ENCODE measurements at regions not wholly inside any gene's neighbourhood (a gene's known extent, or its start where the extent isn't known, plus 50 kb on each side); places are given as distances from the start of the nearest gene placed in this dataset.
"Not testable (repeated sequence)": the region's sequence is repeated elsewhere in the genome, so short reads cannot be mapped to it uniquely, and the experiment has no call there.

GRCh38 chr14:43476822-43477221 is 1030.3 kb downstream of the FSCB start:
- H3K4me3 Mint-ChIP-seq: no peak overlapping the region
- intact Hi-C loops (cut with micrococcal nuclease): no loop called here
- no peak for DNase-seq
- H3K27me3 Mint-ChIP-seq: no peaks in the 10 kb centered on the region
- H3K4me1 Mint-ChIP-seq: no peaks in the 10 kb centered on the region
- H3K27ac Mint-ChIP-seq: no peak overlapping the region
- no peaks in the 10 kb centered on the region for H3K36me3 Mint-ChIP-seq (ENCODE audit: low read depth)
- H3K9me3 Mint-ChIP-seq: no peaks in the 10 kb centered on the region

DNA sequence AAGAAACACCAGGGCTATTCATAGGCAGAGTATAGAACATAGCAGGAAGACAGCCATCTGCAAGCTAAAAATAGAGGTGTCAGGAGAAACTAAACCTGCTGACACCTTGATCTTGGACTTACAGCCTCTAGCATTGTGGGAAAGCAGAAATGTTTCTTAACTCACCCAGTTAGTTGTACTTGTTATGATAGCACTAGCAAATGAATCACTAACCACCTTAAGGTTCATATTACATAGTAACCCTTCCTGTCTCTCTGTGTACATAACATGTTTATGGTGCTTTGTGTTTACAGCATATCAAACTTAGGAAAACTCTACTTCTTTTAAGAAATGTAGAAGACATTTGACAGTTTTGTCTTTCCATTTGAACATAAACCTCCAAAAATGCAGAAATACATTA is 1031.3 kb downstream of the FSCB start:
- H3K4me3 Mint-ChIP-seq: no peak overlapping the region
- H3K27ac Mint-ChIP-seq: no peak overlapping the region
- intact Hi-C loops (cut with micrococcal nuclease): no loop called here
- H3K36me3 Mint-ChIP-seq (ENCODE audit: low read depth): no peaks in the 10 kb centered on the region
- DNase-seq: no peak
- H3K27me3 Mint-ChIP-seq: no peaks in the 10 kb centered on the region
- no peaks in the 10 kb centered on the region for H3K4me1 Mint-ChIP-seq
- no peaks in the 10 kb centered on the region for H3K9me3 Mint-ChIP-seq

DNA sequence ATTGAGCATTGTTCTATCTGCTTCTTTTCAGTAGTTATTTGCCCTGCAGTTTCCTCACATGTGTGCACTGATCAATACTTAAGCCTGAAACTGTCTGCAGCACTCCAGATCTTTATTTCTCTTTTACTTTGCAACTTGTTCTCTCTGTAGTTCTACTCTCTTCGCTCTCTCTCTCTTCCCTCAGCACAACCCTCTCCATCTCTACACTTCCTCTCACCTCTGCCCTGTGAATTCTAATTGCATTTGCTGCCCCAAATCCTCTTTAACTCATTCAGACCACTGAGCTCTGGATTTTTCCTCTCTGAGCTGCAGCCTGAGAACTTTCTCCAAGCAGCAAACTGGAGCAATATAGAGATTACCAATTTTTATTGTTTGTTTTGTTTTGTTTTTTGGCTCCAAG is 1035.5 kb downstream of the FSCB start:
- Mint-ChIP-seq H3K36me3 (ENCODE audit: low read depth) (no peaks in the 10 kb centered on the region), H3K27me3 (no peaks in the 10 kb centered on the region), H3K9me3 (no peaks in the 10 kb centered on the region), H3K27ac (no peak overlapping the region), H3K4me1 (no peaks in the 10 kb centered on the region), H3K4me3 (no peak overlapping the region)
- intact Hi-C loops (cut with micrococcal nuclease): no loop called here
- no peak for DNase-seq

DNA sequence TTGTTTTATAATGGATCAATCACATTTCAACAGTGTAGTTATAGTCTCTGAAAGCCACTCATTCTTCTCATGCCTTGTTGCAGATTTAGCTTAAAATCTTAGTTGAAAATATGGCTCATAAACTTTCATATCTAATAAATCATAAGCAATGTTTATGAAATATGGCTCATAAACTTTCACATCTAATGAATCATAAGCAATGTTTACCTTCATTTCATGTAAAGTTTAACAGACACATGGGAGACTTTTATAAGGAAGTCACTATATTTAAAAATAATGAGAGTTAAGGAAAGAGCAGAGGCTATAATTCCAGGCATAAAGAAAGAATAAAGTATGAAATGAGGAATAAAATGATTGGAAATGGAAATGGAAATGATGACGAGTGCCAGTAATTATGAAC is 1042.1 kb downstream of the FSCB start:
- H3K4me3 Mint-ChIP-seq: no peak overlapping the region
- no peak for DNase-seq
- no peaks in the 10 kb centered on the region for H3K4me1 Mint-ChIP-seq
- intact Hi-C loops (cut with micrococcal nuclease): no loop called here
- no peaks in the 10 kb centered on the region for H3K36me3 Mint-ChIP-seq (ENCODE audit: low read depth)
- no peaks in the 10 kb centered on the region for H3K9me3 Mint-ChIP-seq
- H3K27ac Mint-ChIP-seq: no peak overlapping the region
- no peaks in the 10 kb centered on the region for H3K27me3 Mint-ChIP-seq

DNA sequence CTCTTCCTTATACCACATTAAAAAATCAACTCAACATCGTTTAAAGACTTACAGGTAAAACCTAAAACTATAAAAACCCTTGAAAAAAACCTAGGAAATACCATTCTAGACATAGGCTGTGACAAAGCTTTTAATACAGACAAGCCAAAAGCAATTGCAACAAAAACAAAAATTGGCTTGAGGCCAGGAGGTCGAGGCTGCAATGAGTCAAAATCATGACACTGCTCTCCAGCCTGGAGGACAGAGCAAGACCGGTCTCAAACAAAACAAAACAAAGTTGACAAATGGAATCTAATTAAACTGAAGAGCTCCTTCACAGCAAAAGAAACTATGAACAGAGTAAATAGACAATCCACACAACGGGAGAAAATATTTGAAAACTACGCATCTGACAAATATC is 1057.8 kb downstream of the FSCB start:
- Mint-ChIP-seq H3K4me3 (no peak overlapping the region), H3K27ac (no peak overlapping the region), H3K27me3 (no peaks in the 10 kb centered on the region), H3K9me3 (peaks cover 9% of the 10 kb centered on the region), H3K4me1 (no peaks in the 10 kb centered on the region), H3K36me3 (ENCODE audit: low read depth) (no peaks in the 10 kb centered on the region)
- DNase-seq: no peak
- intact Hi-C loops (cut with micrococcal nuclease): no loop called here

GRCh38 chr14:43438056-43438455 is 1069.0 kb downstream of the FSCB start:
- intact Hi-C loops (cut with micrococcal nuclease): no loop called here
- H3K4me3 Mint-ChIP-seq: no peak overlapping the region
- DNase-seq: no peak
- H3K36me3 Mint-ChIP-seq (ENCODE audit: low read depth): no peaks in the 10 kb centered on the region
- no peak overlapping the region for H3K27ac Mint-ChIP-seq
- peaks cover 8% of the 10 kb centered on the region for H3K9me3 Mint-ChIP-seq
- H3K27me3 Mint-ChIP-seq: no peaks in the 10 kb centered on the region
- no peaks in the 10 kb centered on the region for H3K4me1 Mint-ChIP-seq

- H3K9me3 Mint-ChIP-seq: peaks cover 16% of the 10 kb centered on the region
- intact Hi-C loops (cut with micrococcal nuclease): no loop called here
- no peaks in the 10 kb centered on the region for H3K36me3 Mint-ChIP-seq (ENCODE audit: low read depth)
- H3K4me1 Mint-ChIP-seq: no peaks in the 10 kb centered on the region
- no peak overlapping the region for H3K27ac Mint-ChIP-seq
- H3K4me3 Mint-ChIP-seq: no peak overlapping the region
- no peak for DNase-seq
- H3K27me3 Mint-ChIP-seq: no peaks in the 10 kb centered on the region
Measured at GRCh38 chr14:43418324-43418723, 1088.8 kb downstream of the FSCB start.

GRCh38 chr14:43413084-43413483 is 1094.0 kb downstream of the FSCB start:
- H3K9me3 Mint-ChIP-seq: peaks cover 5% of the 10 kb centered on the region
- H3K4me1 Mint-ChIP-seq: no peaks in the 10 kb centered on the region
- H3K36me3 Mint-ChIP-seq (ENCODE audit: low read depth): no peaks in the 10 kb centered on the region
- H3K27ac Mint-ChIP-seq: no peak overlapping the region
- H3K27me3 Mint-ChIP-seq: no peaks in the 10 kb centered on the region
- H3K4me3 Mint-ChIP-seq: no peak overlapping the region
- no peak for DNase-seq
- intact Hi-C loops (cut with micrococcal nuclease): no loop called here

DNA sequence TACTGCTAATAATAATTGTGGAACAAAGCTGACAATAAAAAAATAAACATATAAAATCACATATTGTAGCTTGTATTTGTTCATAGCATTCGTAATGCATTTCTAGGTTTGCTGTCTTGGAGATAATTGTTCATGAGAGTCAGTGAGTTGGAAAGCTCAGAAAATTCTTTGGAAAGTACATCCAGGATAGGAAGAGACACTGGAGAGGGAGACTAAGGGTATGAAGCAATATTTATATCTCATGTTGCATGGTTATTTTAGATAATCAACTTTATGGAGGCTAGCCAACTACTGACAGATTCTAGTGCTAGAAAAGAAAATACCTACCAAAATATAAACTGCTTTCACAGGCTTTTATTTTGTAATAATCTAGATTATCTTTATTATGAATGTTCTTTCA is 1095.2 kb downstream of the FSCB start:
- no peaks in the 10 kb centered on the region for H3K4me1 Mint-ChIP-seq
- DNase-seq: no peak
- intact Hi-C loops (cut with micrococcal nuclease): no loop called here
- H3K36me3 Mint-ChIP-seq (ENCODE audit: low read depth): no peaks in the 10 kb centered on the region
- no peaks in the 10 kb centered on the region for H3K27me3 Mint-ChIP-seq
- no peak overlapping the region for H3K27ac Mint-ChIP-seq
- H3K4me3 Mint-ChIP-seq: no peak overlapping the region
- H3K9me3 Mint-ChIP-seq: peaks cover 1% of the 10 kb centered on the region

- Mint-ChIP-seq H3K4me3 (no peak overlapping the region), H3K27ac (no peak overlapping the region), H3K27me3 (no peaks in the 10 kb centered on the region), H3K4me1 (no peaks in the 10 kb centered on the region), H3K36me3 (ENCODE audit: low read depth) (no peaks in the 10 kb centered on the region), H3K9me3 (no peaks in the 10 kb centered on the region)
- no peak for DNase-seq
- intact Hi-C loops (cut with micrococcal nuclease): no loop called here
Measured at GRCh38 chr14:43410631-43411030, 1096.5 kb downstream of the FSCB start.

- DNase-seq: no peak
- no peaks in the 10 kb centered on the region for H3K27me3 Mint-ChIP-seq
- H3K4me3 Mint-ChIP-seq: no peak overlapping the region
- intact Hi-C loops (cut with micrococcal nuclease): no loop called here
- no peaks in the 10 kb centered on the region for H3K36me3 Mint-ChIP-seq (ENCODE audit: low read depth)
- no peaks in the 10 kb centered on the region for H3K4me1 Mint-ChIP-seq
- H3K9me3 Mint-ChIP-seq: peaks cover 6% of the 10 kb centered on the region
- no peak overlapping the region for H3K27ac Mint-ChIP-seq
Measured at GRCh38 chr14:43408472-43408871, 1098.6 kb downstream of the FSCB start.

DNA sequence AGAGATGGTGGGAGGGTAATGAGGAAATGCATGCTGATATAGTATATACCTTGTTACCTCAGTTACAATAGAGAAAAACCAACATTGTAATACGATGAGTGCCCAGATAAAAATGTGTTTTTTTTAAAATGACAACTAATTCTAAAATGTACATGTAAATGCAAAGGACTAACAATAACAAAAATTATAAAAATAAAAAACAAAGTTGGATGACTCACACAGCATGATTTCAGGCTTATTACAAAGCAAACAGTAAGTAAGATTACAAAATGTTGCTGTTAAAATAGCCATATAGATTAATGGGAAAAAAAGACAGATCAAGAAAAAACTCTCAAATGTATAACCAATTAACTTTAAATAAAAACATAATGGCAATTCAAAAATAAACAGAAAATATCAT is 1099.4 kb downstream of the FSCB start:
- H3K4me1 Mint-ChIP-seq: no peaks in the 10 kb centered on the region
- no peak overlapping the region for H3K27ac Mint-ChIP-seq
- intact Hi-C loops (cut with micrococcal nuclease): no loop called here
- H3K27me3 Mint-ChIP-seq: no peaks in the 10 kb centered on the region
- no peak for DNase-seq
- no peaks in the 10 kb centered on the region for H3K36me3 Mint-ChIP-seq (ENCODE audit: low read depth)
- H3K4me3 Mint-ChIP-seq: no peak overlapping the region
- H3K9me3 Mint-ChIP-seq: peaks cover 6% of the 10 kb centered on the region

GRCh38 chr14:43406931-43407330 is 1100.2 kb downstream of the FSCB start:
- Mint-ChIP-seq H3K27ac (no peak overlapping the region), H3K4me1 (no peaks in the 10 kb centered on the region), H3K27me3 (no peaks in the 10 kb centered on the region), H3K36me3 (ENCODE audit: low read depth) (no peaks in the 10 kb centered on the region), H3K4me3 (no peak overlapping the region), H3K9me3 (peaks cover 6% of the 10 kb centered on the region)
- intact Hi-C loops (cut with micrococcal nuclease): no loop called here
- DNase-seq: no peak

- intact Hi-C loops (cut with micrococcal nuclease): no loop called here
- H3K36me3 Mint-ChIP-seq (ENCODE audit: low read depth): no peaks in the 10 kb centered on the region
- H3K4me3 Mint-ChIP-seq: no peak overlapping the region
- no peak overlapping the region for H3K27ac Mint-ChIP-seq
- no peaks in the 10 kb centered on the region for H3K4me1 Mint-ChIP-seq
- H3K9me3 Mint-ChIP-seq: peaks cover 5% of the 10 kb centered on the region
- H3K27me3 Mint-ChIP-seq: no peaks in the 10 kb centered on the region
- DNase-seq: no peak
Measured at GRCh38 chr14:43399289-43399688, 1107.8 kb downstream of the FSCB start.

DNA sequence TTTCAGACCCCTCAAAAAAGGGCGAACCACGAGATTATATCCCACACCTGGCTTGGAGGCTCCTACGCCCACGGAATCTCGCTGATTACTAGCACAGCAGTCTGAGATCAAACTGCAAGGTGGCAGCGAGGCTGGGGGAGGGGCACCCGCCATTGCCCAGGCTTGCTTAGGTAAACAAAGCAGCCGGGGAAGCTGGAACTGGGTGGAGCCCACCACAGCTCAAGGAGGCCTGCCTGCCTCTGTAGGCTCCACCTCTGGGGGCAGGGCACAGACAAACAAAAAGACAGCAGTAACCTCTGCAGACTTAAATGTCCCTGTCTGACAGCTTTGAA is 1136.6 kb downstream of the FSCB start:
- intact Hi-C loops (cut with micrococcal nuclease); DNase-seq; H3K4me1 Mint-ChIP-seq; H3K9me3 Mint-ChIP-seq; H3K4me3 Mint-ChIP-seq; H3K27ac Mint-ChIP-seq; H3K27me3 Mint-ChIP-seq; H3K36me3 Mint-ChIP-seq (ENCODE audit: low read depth): not testable (repeated sequence)
